Peyer's patch (tissue), 4 donors: ENCODE measurements at regions not wholly inside any gene's neighbourhood (a gene's known extent, or its start where the extent isn't known, plus 50 kb on each side); places are given as distances from the start of the nearest gene placed in this dataset.

Experiments
- POLR2A ChIP-seq, 2 donors: fragments of 450-650 bp; IDR thresholded peaks; one replicate each; pipeline ENCODE4 v1.5.1; 2017; ENCODE audit warnings: antibody characterized with exemption in 2 of 2, mild to moderate bottlenecking in 2 of 2, moderate library complexity in 2 of 2
- TF ChIP-seq, protein P1 (sequence below), 6 experiments: fragments of 450-650 bp in 4 of 6; fragments of 200-600 bp in 2 of 6; sonication (generic) in 1 of 6; IDR thresholded peaks; one replicate each; pipeline ENCODE4 v1.5.1; 2017 to 2019; ENCODE audit warnings: antibody characterized with exemption in 6 of 6, mild to moderate bottlenecking in 3 of 6, moderate library complexity in 1 of 6

DNA sequence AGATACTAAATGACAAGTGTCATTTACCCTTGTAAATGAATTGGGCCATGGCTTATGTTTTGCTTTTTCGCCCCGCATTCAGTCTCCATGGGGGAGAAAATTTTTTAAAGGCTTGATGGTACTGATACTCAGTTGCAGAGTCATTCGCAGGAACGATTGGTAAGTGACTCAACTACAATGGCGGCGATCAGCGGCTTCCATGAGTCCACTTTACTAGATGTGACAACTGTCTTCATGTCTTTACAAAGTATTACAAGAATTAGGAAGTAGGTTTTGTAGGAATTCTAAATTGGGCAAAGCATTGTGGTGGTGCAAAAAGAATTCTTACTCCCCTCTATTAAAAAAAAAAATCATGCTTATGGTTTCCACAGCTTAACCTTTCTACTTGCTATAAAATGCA is 108.8 kb upstream of the ZEB1 start:
- TF ChIP-seq, protein P1, sequence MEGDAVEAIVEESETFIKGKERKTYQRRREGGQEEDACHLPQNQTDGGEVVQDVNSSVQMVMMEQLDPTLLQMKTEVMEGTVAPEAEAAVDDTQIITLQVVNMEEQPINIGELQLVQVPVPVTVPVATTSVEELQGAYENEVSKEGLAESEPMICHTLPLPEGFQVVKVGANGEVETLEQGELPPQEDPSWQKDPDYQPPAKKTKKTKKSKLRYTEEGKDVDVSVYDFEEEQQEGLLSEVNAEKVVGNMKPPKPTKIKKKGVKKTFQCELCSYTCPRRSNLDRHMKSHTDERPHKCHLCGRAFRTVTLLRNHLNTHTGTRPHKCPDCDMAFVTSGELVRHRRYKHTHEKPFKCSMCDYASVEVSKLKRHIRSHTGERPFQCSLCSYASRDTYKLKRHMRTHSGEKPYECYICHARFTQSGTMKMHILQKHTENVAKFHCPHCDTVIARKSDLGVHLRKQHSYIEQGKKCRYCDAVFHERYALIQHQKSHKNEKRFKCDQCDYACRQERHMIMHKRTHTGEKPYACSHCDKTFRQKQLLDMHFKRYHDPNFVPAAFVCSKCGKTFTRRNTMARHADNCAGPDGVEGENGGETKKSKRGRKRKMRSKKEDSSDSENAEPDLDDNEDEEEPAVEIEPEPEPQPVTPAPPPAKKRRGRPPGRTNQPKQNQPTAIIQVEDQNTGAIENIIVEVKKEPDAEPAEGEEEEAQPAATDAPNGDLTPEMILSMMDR (IDR thresholded peaks at IDR 0.05) = no peak
- TF ChIP-seq POLR2A (IDR thresholded peaks at IDR 0.05) = no peak
